SK-N-SH treated with all-trans-retinoic acid at 6 μM for 48 hours (cell line): ENCODE measurements at regions not wholly inside any gene's neighbourhood (a gene's known extent, or its start where the extent isn't known, plus 50 kb on each side); places are given as distances from the start of the nearest gene placed in this dataset.
"Not testable (repeated sequence)": the region's sequence is repeated elsewhere in the genome, so short reads cannot be mapped to it uniquely, and the experiment has no call there.

Source experiments
- ESRRG ChIP-seq: fragments of 250-450 bp; sonication (Bioruptor Pico); IDR thresholded peaks from 2 replicates; pipeline ENCODE4 v1.6.1; 2021; ENCODE audit warnings: mild to moderate bottlenecking
- RARB ChIP-seq: fragments of 250-450 bp; sonication (Bioruptor Pico); IDR thresholded peaks from 2 replicates; pipeline ENCODE4 v1.8.0; 2021; ENCODE audit warnings: mild to moderate bottlenecking, moderate library complexity
- SNAI2 ChIP-seq: fragments of 250-450 bp; sonication (Bioruptor Pico); IDR thresholded peaks from 2 replicates; pipeline ENCODE4 v1.5.0; 2020; ENCODE audit warnings: mild to moderate bottlenecking, moderate library complexity
- ZFP3 ChIP-seq: fragments of 250-450 bp; sonication (Bioruptor Pico); IDR thresholded peaks from 2 replicates; pipeline ENCODE4 v1.5.0; 2020; ENCODE audit warnings: mild to moderate bottlenecking, moderate library complexity
- ZFP30 ChIP-seq: fragments of 450-650 bp; formaldehyde crosslinking; IDR thresholded peaks from 2 replicates; pipeline ENCODE4 v1.5.0; 2022; ENCODE audit warnings: mild to moderate bottlenecking, moderate library complexity
- ZNF565 ChIP-seq: fragments of 450-650 bp; formaldehyde crosslinking; conservative IDR thresholded peaks from 2 replicates; pipeline ENCODE4 v1.5.0; 2020; ENCODE audit warnings: low read depth, mild to moderate bottlenecking, moderate library complexity
- ZNF70 ChIP-seq: fragments of 450-650 bp; formaldehyde crosslinking; IDR thresholded peaks from 2 replicates; pipeline ENCODE4 v1.5.0; 2020; ENCODE audit warnings: mild to moderate bottlenecking, moderate library complexity
- TF ChIP-seq, protein P1 (sequence below): fragments of 250-450 bp; sonication (Bioruptor Pico); IDR thresholded peaks from 2 replicates; pipeline ENCODE4 v1.5.0; 2020; ENCODE audit warnings: mild to moderate bottlenecking, moderate library complexity

DNA sequence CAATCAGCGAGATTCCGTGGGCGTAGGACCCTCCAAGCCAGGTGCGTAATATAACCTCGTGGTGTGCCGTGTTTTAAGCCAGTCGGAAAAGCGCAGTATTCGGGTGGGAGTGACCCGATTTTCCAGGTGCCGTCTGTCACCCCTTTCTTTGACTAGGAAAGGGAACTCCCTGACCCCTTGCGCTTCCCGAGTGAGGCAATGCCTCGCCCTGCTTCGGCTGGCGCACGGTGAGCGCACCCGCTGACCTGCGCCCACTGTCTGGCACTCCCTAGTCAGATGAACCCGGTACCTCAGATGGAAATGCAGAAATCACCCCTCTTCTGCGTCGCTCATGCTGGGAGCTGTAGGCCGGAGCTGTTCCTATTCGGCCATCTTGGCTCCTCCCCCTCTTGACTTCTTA lies 352.6 kb upstream of the GHITM start:
- not testable (repeated sequence) for TF ChIP-seq ZNF565, ZNF70, RARB, SNAI2, ZFP30, ZFP3, ESRRG (CRISPR knock-in tag)
- TF ChIP-seq, protein P1, sequence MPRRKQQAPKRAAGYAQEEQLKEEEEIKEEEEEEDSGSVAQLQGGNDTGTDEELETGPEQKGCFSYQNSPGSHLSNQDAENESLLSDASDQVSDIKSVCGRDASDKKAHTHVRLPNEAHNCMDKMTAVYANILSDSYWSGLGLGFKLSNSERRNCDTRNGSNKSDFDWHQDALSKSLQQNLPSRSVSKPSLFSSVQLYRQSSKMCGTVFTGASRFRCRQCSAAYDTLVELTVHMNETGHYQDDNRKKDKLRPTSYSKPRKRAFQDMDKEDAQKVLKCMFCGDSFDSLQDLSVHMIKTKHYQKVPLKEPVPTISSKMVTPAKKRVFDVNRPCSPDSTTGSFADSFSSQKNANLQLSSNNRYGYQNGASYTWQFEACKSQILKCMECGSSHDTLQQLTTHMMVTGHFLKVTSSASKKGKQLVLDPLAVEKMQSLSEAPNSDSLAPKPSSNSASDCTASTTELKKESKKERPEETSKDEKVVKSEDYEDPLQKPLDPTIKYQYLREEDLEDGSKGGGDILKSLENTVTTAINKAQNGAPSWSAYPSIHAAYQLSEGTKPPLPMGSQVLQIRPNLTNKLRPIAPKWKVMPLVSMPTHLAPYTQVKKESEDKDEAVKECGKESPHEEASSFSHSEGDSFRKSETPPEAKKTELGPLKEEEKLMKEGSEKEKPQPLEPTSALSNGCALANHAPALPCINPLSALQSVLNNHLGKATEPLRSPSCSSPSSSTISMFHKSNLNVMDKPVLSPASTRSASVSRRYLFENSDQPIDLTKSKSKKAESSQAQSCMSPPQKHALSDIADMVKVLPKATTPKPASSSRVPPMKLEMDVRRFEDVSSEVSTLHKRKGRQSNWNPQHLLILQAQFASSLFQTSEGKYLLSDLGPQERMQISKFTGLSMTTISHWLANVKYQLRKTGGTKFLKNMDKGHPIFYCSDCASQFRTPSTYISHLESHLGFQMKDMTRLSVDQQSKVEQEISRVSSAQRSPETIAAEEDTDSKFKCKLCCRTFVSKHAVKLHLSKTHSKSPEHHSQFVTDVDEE (CRISPR knock-in tag), result not testable (repeated sequence)
